HepG2 (cell line): ENCODE measurements at regions not wholly inside any gene's neighbourhood (a gene's known extent, or its start where the extent isn't known, plus 50 kb on each side); places are given as distances from the start of the nearest gene placed in this dataset.

Experiments
- ATAC-seq: fragments of 200-7000 bp; cut with Tn5 transposase; 3 replicates; pipeline ENCODE4 v1.9.1; 2020; ENCODE audit warnings: mild to moderate bottlenecking, moderate library complexity
- BruUV-seq: library from RNA; stranded (reverse); fragments of 400-500 nt; replicated peaks from 2 replicates; lab custom pipeline; 2021; lab: Mats Ljungman, UMichigan
- CTCF ChIA-PET: fragments of 300-600 bp; formaldehyde crosslinking; extraction: SDS; loops from one replicate; lab custom pipeline; 2021; ENCODE audit warnings: low total read pairs, inconsistent platforms, low intra/inter-chr PET ratio; lab: Yijun Ruan, JAX
- POLR2A ChIA-PET: fragments of 350-600 bp; sonication (Branson Sonifier 250); formaldehyde crosslinking; loops from one replicate; lab custom pipeline; 2020; ENCODE audit warnings: antibody characterized with exemption, inconsistent platforms; lab: Yijun Ruan, JAX
- DNase-seq: peaks from one replicate; pipeline ENCODE4 v3.0.0-alpha.2; 2015; ENCODE audit warnings: low spot score
- FAIRE-seq: peaks from 3 replicates; lab custom pipeline; 2011; peaks lifted over from hg19 to GRCh38; lab: Jason Lieb, UNC
- H2AFZ ChIP-seq: one replicate; pipeline ENCODE4 v1.6.1; 2011; ENCODE audit warnings: low read length, inconsistent platforms
- H3K27ac ChIP-seq: fragments of 300-600 bp; 3 replicates; pipeline ENCODE4 v1.8.0; 2011; ENCODE audit warnings: mixed run types, mild to moderate bottlenecking, mixed read lengths, low read length, inconsistent platforms; ENCODE audit not compliant: insufficient read depth; ENCODE audit errors: extremely low read length
- H3K27me3 ChIP-seq, 2 experiments: fragments of 200-600 bp in 1 of 2; 2 replicates in 1 of 2; 3 replicates in 1 of 2; pipeline versions ENCODE4 v1.6.0 to v1.8.0; 2011; ENCODE audit warnings: low read length in 2 of 2, mild to moderate bottlenecking in 2 of 2, moderate library complexity in 2 of 2, inconsistent platforms in 1 of 2; ENCODE audit not compliant: insufficient read depth in 2 of 2, control insufficient read depth in 1 of 2
- H3K36me3 ChIP-seq, 2 experiments: fragments of 200-600 bp in 1 of 2; replicated peaks in 1 of 2; 2 replicates in 1 of 2; 3 replicates in 1 of 2; pipeline versions ENCODE4 v1.5.1 to v1.8.0; 2011; ENCODE audit warnings: low read length in 2 of 2, inconsistent platforms in 1 of 2; ENCODE audit not compliant: insufficient read depth in 2 of 2, control insufficient read depth in 1 of 2
- H3K4me1 ChIP-seq: 2 replicates; pipeline ENCODE4 v1.5.1; 2012; ENCODE audit warnings: low read length, inconsistent platforms; ENCODE audit not compliant: insufficient read depth
- H3K4me2 ChIP-seq: 2 replicates; pipeline ENCODE4 v1.6.0; 2011; ENCODE audit warnings: low read depth, low read length, inconsistent platforms
- H3K4me3 ChIP-seq, 3 experiments: fragments of 200-600 bp in 1 of 3; sonication (generic), shearing (Covaris generic) in 1 of 3; replicated peaks in 1 of 3; 2 replicates each; pipeline ENCODE4 v1.5.1; 2011 to 2016; ENCODE audit warnings: low read length in 3 of 3, inconsistent platforms in 2 of 3, low read depth in 2 of 3, mild to moderate bottlenecking in 2 of 3, control low read depth in 1 of 3, mixed read lengths in 1 of 3; ENCODE audit not compliant: insufficient read depth in 1 of 3
- H3K79me2 ChIP-seq: one replicate; pipeline ENCODE4 v1.6.1; 2011; ENCODE audit warnings: low read length, inconsistent platforms; ENCODE audit not compliant: insufficient read depth
- H3K9ac ChIP-seq: 2 replicates; pipeline ENCODE4 v1.6.0; 2011; ENCODE audit warnings: mild to moderate bottlenecking, low read depth, low read length, inconsistent platforms; ENCODE audit not compliant: insufficient read depth
- H3K9me3 ChIP-seq: 2 replicates; pipeline ENCODE4 v1.5.1; 2012; ENCODE audit warnings: mild to moderate bottlenecking, low read length
- H4K20me1 ChIP-seq: 2 replicates; pipeline ENCODE4 v1.6.0; 2011; ENCODE audit warnings: inconsistent platforms, mild to moderate bottlenecking, low read length, moderate library complexity; ENCODE audit not compliant: insufficient read depth
- ASH2L ChIP-seq: fragments of 300-600, 200-600 bp; sonication (generic); IDR thresholded peaks from 2 replicates; pipeline ENCODE4 v1.7.0; 2017; ENCODE audit warnings: low read depth, mild to moderate bottlenecking, moderate library complexity, mixed read lengths, low read length; ENCODE audit not compliant: insufficient read length
- JUNB ChIP-seq: sonication (generic); formaldehyde crosslinking; IDR thresholded peaks from 2 replicates; pipeline ENCODE4 v1.8.0; 2022; ENCODE audit warnings: missing genetic modification reagents, mild to moderate bottlenecking, borderline replicate concordance
- ONECUT2 ChIP-seq: sonication (generic); formaldehyde crosslinking; IDR thresholded peaks from 2 replicates; pipeline ENCODE4 v1.4.0; 2020; ENCODE audit warnings: missing genetic modification reagents
- PRDM10 ChIP-seq: sonication (generic); formaldehyde crosslinking; IDR thresholded peaks from 2 replicates; pipeline ENCODE4 v1.4.0; 2020; ENCODE audit warnings: low read depth, missing genetic modification reagents
- RARA ChIP-seq: IDR thresholded peaks from 2 replicates; pipeline ENCODE4 v1.6.1; 2016; ENCODE audit warnings: missing genetic modification reagents, missing compliant biosample characterization
- RFXANK ChIP-seq: IDR thresholded peaks from 2 replicates; pipeline ENCODE4 v1.6.1; 2016
- SETDB1 ChIP-seq: sonication (generic); formaldehyde crosslinking; IDR thresholded peaks from 2 replicates; pipeline ENCODE4 v1.5.1; 2020; ENCODE audit warnings: missing genetic modification reagents, mild to moderate bottlenecking, borderline replicate concordance
- TEF ChIP-seq: sonication (generic); formaldehyde crosslinking; IDR thresholded peaks from 2 replicates; pipeline ENCODE4 v1.5.0; 2020; ENCODE audit warnings: missing genetic modification reagents
- ZNF331 ChIP-seq: sonication (generic); formaldehyde crosslinking; IDR thresholded peaks from 2 replicates; pipeline ENCODE4 v1.4.0; 2020; ENCODE audit warnings: missing genetic modification reagents
- ZNF598 ChIP-seq: sonication (generic); formaldehyde crosslinking; IDR thresholded peaks from 2 replicates; pipeline ENCODE4 v1.5.1; 2020; ENCODE audit warnings: mild to moderate bottlenecking, missing genetic modification reagents, borderline replicate concordance
- ZNF670 ChIP-seq: sonication (generic); formaldehyde crosslinking; IDR thresholded peaks from 2 replicates; pipeline ENCODE4 v1.8.0; 2022; ENCODE audit warnings: mild to moderate bottlenecking, missing genetic modification reagents, borderline replicate concordance
- in situ Hi-C: cut with HindIII; loops from 2 replicates; pipeline ENCODE4 v1.10.0; 2017; ENCODE audit warnings: low pct_unique_long_range_greater_than_20kb; ENCODE audit not compliant: extremely low pct_ligation_motif_present
- intact Hi-C: fragments of 100-400 bp; cut with micrococcal nuclease; formaldehyde crosslinking; loops from one replicate; pipeline ENCODE4 v1.10.0; 2022; ENCODE audit not compliant: unreplicated experiment
- TF ChIP-seq, protein P1 (sequence below): sonication (generic); formaldehyde crosslinking; conservative IDR thresholded peaks from 2 replicates; pipeline ENCODE4 v1.8.0; 2022; ENCODE audit warnings: missing genetic modification reagents

- ChIA-PET POLR2A (no interaction called here), CTCF (no interaction called here)
- no peak overlapping the region for H3K9ac ChIP-seq
- intact Hi-C loops = no loop called here
- H3K9me3 ChIP-seq = no peaks in the 10 kb centered on the region
- no peak overlapping the region for H3K27ac ChIP-seq
- DNase-seq (no peak), FAIRE-seq (no peak), ATAC-seq (no peak)
- no peaks in the 10 kb centered on the region for H3K27me3 ChIP-seq
- no peak overlapping the region for H3K4me2 ChIP-seq
- H3K79me2 ChIP-seq = no peaks in the 10 kb centered on the region
- H4K20me1 ChIP-seq = no peaks in the 10 kb centered on the region
- in situ Hi-C loops = no loop called here
- TF ChIP-seq, protein P1, sequence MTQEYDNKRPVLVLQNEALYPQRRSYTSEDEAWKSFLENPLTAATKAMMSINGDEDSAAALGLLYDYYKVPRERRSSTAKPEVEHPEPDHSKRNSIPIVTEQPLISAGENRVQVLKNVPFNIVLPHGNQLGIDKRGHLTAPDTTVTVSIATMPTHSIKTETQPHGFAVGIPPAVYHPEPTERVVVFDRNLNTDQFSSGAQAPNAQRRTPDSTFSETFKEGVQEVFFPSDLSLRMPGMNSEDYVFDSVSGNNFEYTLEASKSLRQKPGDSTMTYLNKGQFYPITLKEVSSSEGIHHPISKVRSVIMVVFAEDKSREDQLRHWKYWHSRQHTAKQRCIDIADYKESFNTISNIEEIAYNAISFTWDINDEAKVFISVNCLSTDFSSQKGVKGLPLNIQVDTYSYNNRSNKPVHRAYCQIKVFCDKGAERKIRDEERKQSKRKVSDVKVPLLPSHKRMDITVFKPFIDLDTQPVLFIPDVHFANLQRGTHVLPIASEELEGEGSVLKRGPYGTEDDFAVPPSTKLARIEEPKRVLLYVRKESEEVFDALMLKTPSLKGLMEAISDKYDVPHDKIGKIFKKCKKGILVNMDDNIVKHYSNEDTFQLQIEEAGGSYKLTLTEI (CRISPR knock-in tag) = no peak
- TF ChIP-seq ONECUT2 (CRISPR knock-in tag) (no peak), JUNB (no peak), ZNF331 (CRISPR knock-in tag) (no peak), PRDM10 (CRISPR knock-in tag) (no peak), SETDB1 (no peak), RFXANK (CRISPR knock-in tag) (no peak), TEF (no peak), RARA (CRISPR knock-in tag) (no peak), ZNF670 (CRISPR knock-in tag) (no peak), ZNF598 (CRISPR knock-in tag) (no peak), ASH2L (no peak)
- no TSS peak for BruUV-seq
- H3K4me1 ChIP-seq = no peaks in the 10 kb centered on the region
- no peaks in the 10 kb centered on the region for H3K36me3 ChIP-seq
- H2AFZ ChIP-seq = no peak overlapping the region
- no peak overlapping the region for H3K4me3 ChIP-seq
Observed at GRCh38 chr4:80135702-80136058, 61.6 kb upstream of the PRDM8 start.
